GM20000 (cell line): ENCODE measurements at regions not wholly inside any gene's neighbourhood (a gene's known extent, or its start where the extent isn't known, plus 50 kb on each side); places are given as distances from the start of the nearest gene placed in this dataset.

ENCODE experiments used
- DNase-seq: peaks from one replicate; pipeline ENCODE4 v3.0.0; 2012; ENCODE audit warnings: low spot score
- CTCF ChIP-seq: IDR thresholded peaks from 2 replicates; pipeline ENCODE4 v1.5.1; 2012; ENCODE audit warnings: mild to moderate bottlenecking, control low read depth; ENCODE audit errors: extremely low read depth, missing control alignments

- DNase-seq, result no peak
- no peak for TF ChIP-seq CTCF
Measured at GRCh38 chr7:97495487-97495886, 236.4 kb upstream of the TAC1 start.

GRCh38 chr7:97499204-97499603 is 232.7 kb upstream of the TAC1 start:
- peak; percentile 48 for TF ChIP-seq CTCF
- DNase-seq, result peak; percentile 37

- no peak for DNase-seq
- TF ChIP-seq CTCF, result no peak
Measured at GRCh38 chr7:97503367-97504094, 228.4 kb upstream of the TAC1 start.

GRCh38 chr7:97506728-97507127 is 225.2 kb upstream of the TAC1 start:
- peak; percentile 12 for DNase-seq
- TF ChIP-seq CTCF, result no peak

- TF ChIP-seq CTCF, result no peak
- DNase-seq, result no peak
Measured at GRCh38 chr7:97512441-97513207, 219.3 kb upstream of the TAC1 start.

- no peak for TF ChIP-seq CTCF
- DNase-seq, result peak; percentile 9
Measured at GRCh38 chr7:97513326-97513725, 218.6 kb upstream of the TAC1 start.

- no peak for DNase-seq
- TF ChIP-seq CTCF, result no peak
Measured at GRCh38 chr7:97541188-97541587, 190.7 kb upstream of the TAC1 start.
